ENCODE measurements at regions not wholly inside any gene's neighbourhood (a gene's known extent, or its start where the extent isn't known, plus 50 kb on each side); places are given as distances from the start of the nearest gene placed in this dataset.

GRCh38 chr15:61724251-61724939, 335.9 kb downstream of the VPS13C start:
- dilution Hi-C loops (cut with HindIII; ENCODE audit: low sequenced_read_pairs, unreplicated experiment), result no loop called here
- no peak overlapping the region for H3K27ac ChIP-seq (ENCODE audit: insufficient read depth, low read length)
- H3K36me3 ChIP-seq (ENCODE audit: control insufficient read depth, insufficient read depth, low read length), result no peaks in the 10 kb centered on the region
- no peak overlapping the region for H2AK5ac ChIP-seq (ENCODE audit: low read depth, low read length)
- ChIA-PET POLR2A (ENCODE audit: unreplicated experiment) (no interaction called here), CTCF (no interaction called here)
- no peak overlapping the region for H3K4me3 ChIP-seq (ENCODE audit: insufficient read depth, low read depth, low read length)
- no peak overlapping the region for H4K91ac ChIP-seq (ENCODE audit: insufficient read depth, low read depth, low read length)
- intact Hi-C loops (cut with micrococcal nuclease), result no loop called here
- H4K5ac ChIP-seq (ENCODE audit: low read depth, low read length), result no peak overlapping the region
- H4K8ac ChIP-seq (ENCODE audit: low read depth in 2 of 2, low read length in 2 of 2), result no peak overlapping the region
- H3K9me3 ChIP-seq (ENCODE audit: control insufficient read depth, insufficient read depth, low read length), result no peaks in the 10 kb centered on the region
- no peak for ATAC-seq (ENCODE audit: low read depth)
- 70% methylated on average over 2 of the region's 12 CpGs; no CpG with 5 or more reads in 1 of the 2 experiments for WGBS, 2 experiments (ENCODE audit: extremely low coverage in 2 of 2, insufficient read length in 1 of 2)
- no peak overlapping the region for H2BK5ac ChIP-seq (ENCODE audit: low read depth, low read length, poor library complexity, severe bottlenecking)
- H4K20me1 ChIP-seq (ENCODE audit: insufficient read depth, low read length), result no peaks in the 10 kb centered on the region
- H3K4me1 ChIP-seq (ENCODE audit: control insufficient read depth, insufficient read depth, low read length), result no peaks in the 10 kb centered on the region
- no peak overlapping the region for H3K4ac ChIP-seq (ENCODE audit: low read depth, low read length)
- no peak overlapping the region for H3K4me2 ChIP-seq (ENCODE audit: low read depth, low read length)
- in situ Hi-C loops (cut with MboI; ENCODE audit: low sequenced_read_pairs), result no loop called here
- no peak for TF ChIP-seq RAD21 (IDR thresholded peaks at IDR 0.05; ENCODE audit: low read length)
- no peak for TF ChIP-seq USF2 (IDR thresholded peaks at IDR 0.05; ENCODE audit: low read depth, low read length)
- TF ChIP-seq MAFK (IDR thresholded peaks at IDR 0.05; ENCODE audit: low read depth, low read length), result no peak
- TF ChIP-seq NFE2L2 (IDR thresholded peaks at IDR 0.05; ENCODE audit: low read depth, low read length), result no peak
- TF ChIP-seq CTCF (conservative IDR thresholded peaks at IDR 0.05; ENCODE audit: low read depth, low read length), result no peak
- no peak for TF ChIP-seq FOS (IDR thresholded peaks at IDR 0.05; ENCODE audit: low read depth, low read length)
- no peak for TF ChIP-seq MXI1 (IDR thresholded peaks at IDR 0.05; ENCODE audit: borderline replicate concordance, low read depth, low read length)
- BruUV-seq (replicated peaks), result no TSS peak
- H3K56ac ChIP-seq (ENCODE audit: extremely low read depth, insufficient read depth, low read length), result no peak overlapping the region
- H2BK120ac ChIP-seq (ENCODE audit: low read depth, low read length), result no peak overlapping the region
- H3K27me3 ChIP-seq (ENCODE audit: control insufficient read depth, insufficient read depth, low read length), result no peaks in the 10 kb centered on the region; the same call in 1 of the 2 replicates
- no peak overlapping the region for H3K14ac ChIP-seq (replicated peaks; ENCODE audit: low read depth, low read length)
- H3K9me1 ChIP-seq (ENCODE audit: insufficient read depth, low read length), result no peaks in the 10 kb centered on the region
- H3K9ac ChIP-seq (ENCODE audit: low read depth, low read length), result no peak overlapping the region
- H2AK9ac ChIP-seq (replicated peaks; ENCODE audit: low read depth, low read length, poor library complexity), result no peak overlapping the region
- no peak overlapping the region for H3K23ac ChIP-seq (ENCODE audit: low read depth, low read length)
- H2BK15ac ChIP-seq (ENCODE audit: low read depth, low read length), result no peak overlapping the region
- H2AFZ ChIP-seq (replicated peaks; ENCODE audit: low read length, poor library complexity), result no peak overlapping the region
- DNase-seq, result no peak
- H3K79me1 ChIP-seq (ENCODE audit: low read depth in 1 of 2, low read length in 2 of 2), result no peaks in the 10 kb centered on the region
- no peak overlapping the region for H2BK20ac ChIP-seq (ENCODE audit: low read depth, low read length)
- H3K18ac ChIP-seq (ENCODE audit: low read depth, low read length), result no peak overlapping the region
